Trophoblast cell (in vitro differentiated cells and primary cell): ENCODE measurements at regions not wholly inside any gene's neighbourhood (a gene's known extent, or its start where the extent isn't known, plus 50 kb on each side); places are given as distances from the start of the nearest gene placed in this dataset.
A peak's percentile ranks its signal among the peaks of the same experiment; 100 is the strongest.
"Not testable (repeated sequence)": the region's sequence is repeated elsewhere in the genome, so short reads cannot be mapped to it uniquely, and the experiment has no call there.

ENCODE experiments used
- DNase-seq, 2 donors: peaks; one replicate each; pipeline ENCODE4 v3.0.0-alpha.2; 2016
- H2AFZ ChIP-seq: 2 replicates; pipeline ENCODE4 v1.6.1; 2013; ENCODE audit warnings: low read length, moderate library complexity, mild to moderate bottlenecking; ENCODE audit not compliant: insufficient read depth, poor library complexity
- H2AK5ac ChIP-seq: 2 replicates; pipeline ENCODE4 v1.6.1; 2013; ENCODE audit warnings: mild to moderate bottlenecking, low read length
- H2BK120ac ChIP-seq: 2 replicates; pipeline ENCODE4 v1.6.1; 2013; ENCODE audit warnings: low read length, mild to moderate bottlenecking, moderate library complexity; ENCODE audit not compliant: insufficient read depth, poor library complexity
- H2BK12ac ChIP-seq: 2 replicates; pipeline ENCODE4 v1.6.1; 2013; ENCODE audit warnings: mild to moderate bottlenecking, low read length, moderate library complexity
- H2BK5ac ChIP-seq: 2 replicates; pipeline ENCODE4 v1.6.1; 2013; ENCODE audit warnings: low read length, low read depth, moderate library complexity, mild to moderate bottlenecking; ENCODE audit not compliant: poor library complexity
- H3K14ac ChIP-seq: 2 replicates; pipeline ENCODE4 v1.6.1; 2013; ENCODE audit warnings: mild to moderate bottlenecking, low read length
- H3K18ac ChIP-seq: 2 replicates; pipeline ENCODE4 v1.6.1; 2013; ENCODE audit warnings: mild to moderate bottlenecking, low read length
- H3K23ac ChIP-seq: 2 replicates; pipeline ENCODE4 v1.6.1; 2013; ENCODE audit warnings: low read length
- H3K27ac ChIP-seq: 2 replicates; pipeline ENCODE4 v1.5.1; 2013; ENCODE audit warnings: low read depth, mild to moderate bottlenecking, inconsistent platforms, low read length, moderate library complexity
- H3K27me3 ChIP-seq: 2 replicates; pipeline ENCODE4 v1.6.1; 2013; ENCODE audit warnings: inconsistent platforms, mild to moderate bottlenecking, low read length, moderate library complexity; ENCODE audit not compliant: insufficient read depth
- H3K36me3 ChIP-seq, 2 experiments: 1 replicate in 1 of 2; 2 replicates in 1 of 2; pipeline ENCODE4 v1.6.1; 2013; ENCODE audit warnings: low read length in 2 of 2, mild to moderate bottlenecking in 2 of 2, moderate library complexity in 1 of 2; ENCODE audit not compliant: insufficient read depth in 2 of 2, control insufficient read depth in 1 of 2
- H3K4ac ChIP-seq: 2 replicates; pipeline ENCODE4 v1.6.1; 2013; ENCODE audit warnings: low read depth, mild to moderate bottlenecking, low read length, moderate library complexity
- H3K4me1 ChIP-seq, 2 experiments: 1 replicate in 1 of 2; 2 replicates in 1 of 2; pipeline ENCODE4 v1.6.1; 2013; ENCODE audit warnings: low read length in 2 of 2, mild to moderate bottlenecking in 2 of 2, moderate library complexity in 1 of 2; ENCODE audit not compliant: insufficient read depth in 2 of 2, control insufficient read depth in 1 of 2
- H3K4me2 ChIP-seq: 2 replicates; pipeline ENCODE4 v1.6.1; 2013; ENCODE audit warnings: inconsistent platforms, mild to moderate bottlenecking, low read length, moderate library complexity
- H3K4me3 ChIP-seq: 2 replicates; pipeline ENCODE4 v1.5.1; 2013; ENCODE audit warnings: mild to moderate bottlenecking, low read depth, low read length, inconsistent platforms
- H3K79me1 ChIP-seq: one replicate; pipeline ENCODE4 v1.6.1; 2013; ENCODE audit warnings: low read length
- H3K79me2 ChIP-seq: 2 replicates; pipeline ENCODE4 v1.6.1; 2013; ENCODE audit warnings: low read length, mild to moderate bottlenecking; ENCODE audit not compliant: control insufficient read depth, insufficient read depth, poor library complexity
- H3K9ac ChIP-seq: 2 replicates; pipeline ENCODE4 v1.6.1; 2013; ENCODE audit warnings: mild to moderate bottlenecking, low read length
- H3K9me3 ChIP-seq: 2 replicates; pipeline ENCODE4 v1.6.1; 2013; ENCODE audit warnings: low read depth, mild to moderate bottlenecking, control low read depth, inconsistent platforms, low read length; ENCODE audit not compliant: insufficient read depth
- H4K12ac ChIP-seq: 2 replicates; pipeline ENCODE4 v1.6.1; 2013; ENCODE audit warnings: low read depth, mild to moderate bottlenecking, low read length, moderate library complexity
- H4K8ac ChIP-seq: 2 replicates; pipeline ENCODE4 v1.6.1; 2013; ENCODE audit warnings: low read depth, mild to moderate bottlenecking, low read length, moderate library complexity
- H4K91ac ChIP-seq: one replicate; pipeline ENCODE4 v1.6.1; 2013; ENCODE audit warnings: low read depth, mild to moderate bottlenecking, low read length, moderate library complexity
- WGBS: extraction: QIAGEN DNeasy Blood & Tissue Kit; methylation state at CpG from one replicate; pipeline ENCODE4 v1.1.7; 2013; ENCODE audit warnings: missing lambda C conversion rate; ENCODE audit not compliant: insufficient read length, insufficient coverage; ENCODE audit errors: extremely low coverage; 5-methylcytosine and 5-hydroxymethylcytosine counted together

GRCh38 chr3:161630794-161631193 lies 134.2 kb downstream of the OTOL1 start:
- H3K79me1 ChIP-seq: no peaks in the 10 kb centered on the region
- H3K4me2 ChIP-seq: no peak overlapping the region
- H3K18ac ChIP-seq: no peak overlapping the region
- H4K12ac ChIP-seq: no peak overlapping the region
- no peak overlapping the region for H3K23ac ChIP-seq
- no peak overlapping the region for H3K9ac ChIP-seq
- H2AFZ ChIP-seq: no peak overlapping the region
- no peak overlapping the region for H3K27ac ChIP-seq
- no peaks in the 10 kb centered on the region for H3K79me2 ChIP-seq
- no peak overlapping the region for H4K8ac ChIP-seq
- H4K91ac ChIP-seq: no peak overlapping the region
- no peak overlapping the region for H3K4ac ChIP-seq
- H3K36me3 ChIP-seq: no peaks in the 10 kb centered on the region
- H3K9me3 ChIP-seq: no peaks in the 10 kb centered on the region
- no peaks in the 10 kb centered on the region for H3K27me3 ChIP-seq
- no peaks in the 10 kb centered on the region for H3K4me1 ChIP-seq
- peak in 1 of 2 donors; percentile 10 for DNase-seq
- no peak overlapping the region for H2BK120ac ChIP-seq
- no peak overlapping the region for H2BK12ac ChIP-seq
- H3K4me3 ChIP-seq: no peak overlapping the region
- no CpG with 5 or more reads among the region's 2 CpGs for whole genome bisulfite sequencing
- H2AK5ac ChIP-seq: no peak overlapping the region
- H2BK5ac ChIP-seq: no peak overlapping the region
- H3K14ac ChIP-seq: no peak overlapping the region

GRCh38 chr3:161631536-161631935 lies 134.9 kb downstream of the OTOL1 start:
- Histone ChIP-seq H4K8ac (no peak overlapping the region), H4K91ac (no peak overlapping the region), H3K18ac (no peak overlapping the region), H3K4me3 (no peak overlapping the region), H3K27ac (no peak overlapping the region), H3K23ac (no peak overlapping the region), H3K79me1 (no peaks in the 10 kb centered on the region), H4K12ac (no peak overlapping the region), H3K4ac (no peak overlapping the region), H3K4me1 (no peaks in the 10 kb centered on the region), H3K9me3 (no peaks in the 10 kb centered on the region), H3K4me2 (no peak overlapping the region), H2BK5ac (no peak overlapping the region), H3K14ac (no peak overlapping the region), H3K36me3 (no peaks in the 10 kb centered on the region), H2BK12ac (no peak overlapping the region), H2AK5ac (no peak overlapping the region), H2AFZ (no peak overlapping the region), H3K79me2 (no peaks in the 10 kb centered on the region), H3K27me3 (no peaks in the 10 kb centered on the region), H3K9ac (no peak overlapping the region), H2BK120ac (no peak overlapping the region)
- DNase-seq: no peak

- no peak overlapping the region for H3K14ac ChIP-seq
- WGBS: no CpG with 5 or more reads among the region's 2 CpGs
- H3K4me2 ChIP-seq: no peak overlapping the region
These were observed 141.0 kb downstream of the OTOL1 start for GRCh38 chr3:161637559-161637958.

GRCh38 chr3:161639095-161639494 lies 142.5 kb downstream of the OTOL1 start:
- not testable (repeated sequence) for H3K18ac ChIP-seq, H2AFZ ChIP-seq, H3K23ac ChIP-seq, H3K4me3 ChIP-seq, DNase-seq, H3K79me2 ChIP-seq, H2AK5ac ChIP-seq, H3K4me2 ChIP-seq, H4K12ac ChIP-seq, H3K79me1 ChIP-seq, H3K4me1 ChIP-seq, H3K14ac ChIP-seq, H3K4ac ChIP-seq, H3K9me3 ChIP-seq, H2BK5ac ChIP-seq, H2BK120ac ChIP-seq, H3K27ac ChIP-seq, H3K36me3 ChIP-seq, H4K8ac ChIP-seq, H3K9ac ChIP-seq, H3K27me3 ChIP-seq
- H4K91ac ChIP-seq: peak overlapping the region; percentile 24
- H2BK12ac ChIP-seq: peak overlapping the region; percentile 71
- no CpG with 5 or more reads among the region's 5 CpGs for WGBS

More at GRCh38 chr3:161637559-161637958, 141.0 kb downstream of the OTOL1 start:
- Histone ChIP-seq H3K79me1 (no peaks in the 10 kb centered on the region), H4K91ac (no peak overlapping the region), H3K9me3 (no peaks in the 10 kb centered on the region), H2BK120ac (no peak overlapping the region), H3K4me3 (no peak overlapping the region), H3K4me1 (peaks cover 2% of the 10 kb centered on the region in 2 experiments), H3K27me3 (no peaks in the 10 kb centered on the region), H2BK5ac (no peak overlapping the region), H3K9ac (no peak overlapping the region), H3K36me3 (no peaks in the 10 kb centered on the region), H2BK12ac (no peak overlapping the region), H3K4ac (no peak overlapping the region), H3K27ac (peak overlapping the region; percentile 46), H3K18ac (no peak overlapping the region), H4K8ac (no peak overlapping the region), H3K23ac (no peak overlapping the region), H4K12ac (no peak overlapping the region), H3K79me2 (no peaks in the 10 kb centered on the region), H2AFZ (no peak overlapping the region), H2AK5ac (no peak overlapping the region)
- no peak for DNase-seq
